Neural cell (in vitro differentiated cells): ENCODE measurements at regions not wholly inside any gene's neighbourhood (a gene's known extent, or its start where the extent isn't known, plus 50 kb on each side); places are given as distances from the start of the nearest gene placed in this dataset.

Experiments
- H2AFZ ChIP-seq: fragments of 200-600, 300-800 bp; sonication (generic), shearing (Covaris generic); 2 replicates; pipeline ENCODE4 v1.6.0; 2014; ENCODE audit warnings: low read depth, mild to moderate bottlenecking, antibody characterized with exemption, low read length, moderate library complexity
- H3F3A ChIP-seq: fragments of 200-600 bp; shearing (Covaris generic); 2 replicates; pipeline ENCODE4 v1.6.1; 2016; ENCODE audit warnings: mild to moderate bottlenecking, moderate library complexity, mixed read lengths, antibody characterized with exemption, low read length; ENCODE audit not compliant: insufficient read depth, poor library complexity, severe bottlenecking
- H3K27ac ChIP-seq: fragments of 200-600, 300-800 bp; sonication (generic), shearing (Covaris generic); 2 replicates; pipeline ENCODE4 v1.5.1; 2014; ENCODE audit warnings: mild to moderate bottlenecking, low read length, moderate library complexity
- H3K27me3 ChIP-seq: fragments of 300-800, 200-600 bp; sonication (generic), shearing (Covaris generic); 2 replicates; pipeline ENCODE4 v1.6.0; 2014; ENCODE audit warnings: mild to moderate bottlenecking, low read depth, low read length, moderate library complexity; ENCODE audit not compliant: insufficient read depth
- H3K36me3 ChIP-seq: fragments of 300-800, 200-600 bp; sonication (generic), shearing (Covaris generic); 2 replicates; pipeline ENCODE4 v1.5.1; 2014; ENCODE audit warnings: mild to moderate bottlenecking, antibody characterized with exemption, low read length, moderate library complexity; ENCODE audit not compliant: insufficient read depth
- H3K4me2 ChIP-seq: fragments of 300-800, 200-600 bp; sonication (generic), shearing (Covaris generic); 2 replicates; pipeline ENCODE4 v1.6.0; 2014; ENCODE audit warnings: mild to moderate bottlenecking, low read length
- H3K4me3 ChIP-seq: fragments of 300-800, 200-600 bp; sonication (generic), shearing (Covaris generic); 2 replicates; pipeline ENCODE4 v1.5.1; 2014; ENCODE audit warnings: mild to moderate bottlenecking, low read length, moderate library complexity
- H3K79me2 ChIP-seq: fragments of 200-600 bp; shearing (Covaris generic); replicated peaks from 2 replicates; pipeline ENCODE4 v1.6.0; 2014; ENCODE audit warnings: mild to moderate bottlenecking, low read length, moderate library complexity; ENCODE audit not compliant: insufficient read depth
- H3K9ac ChIP-seq: fragments of 300-800, 200-600 bp; sonication (generic), shearing (Covaris generic); 2 replicates; pipeline ENCODE4 v1.6.1; 2016; ENCODE audit warnings: mild to moderate bottlenecking, low read length, mixed read lengths
- H3K9me2 ChIP-seq: fragments of 200-600 bp; shearing (Covaris generic); 2 replicates; pipeline ENCODE4 v1.6.1; 2016; ENCODE audit warnings: mild to moderate bottlenecking, low read length, mixed read lengths; ENCODE audit not compliant: insufficient read depth
- H3K9me3 ChIP-seq: fragments of 200-600, 300-800 bp; sonication (generic), shearing (Covaris generic); 2 replicates; pipeline ENCODE4 v1.6.1; 2016; ENCODE audit warnings: mild to moderate bottlenecking, mixed run types, low read length, moderate library complexity, mixed read lengths
- H4K20me1 ChIP-seq: fragments of 200-600 bp; shearing (Covaris generic); 2 replicates; pipeline ENCODE4 v1.6.1; 2016; ENCODE audit warnings: mild to moderate bottlenecking, mixed run types; ENCODE audit not compliant: insufficient read depth
- EP300 ChIP-seq: fragments of 450-650 bp; conservative IDR thresholded peaks from 2 replicates; pipeline ENCODE4 v1.6.1; 2014; ENCODE audit warnings: antibody characterized with exemption, mild to moderate bottlenecking, moderate library complexity; ENCODE audit not compliant: poor library complexity, severe bottlenecking
- EZH2 ChIP-seq: fragments of 200-600, 300-800 bp; shearing (Covaris generic), sonication (generic); IDR thresholded peaks from 2 replicates; pipeline ENCODE4 v1.6.1; 2014; ENCODE audit warnings: antibody characterized with exemption, low read length, borderline replicate concordance, mild to moderate bottlenecking; ENCODE audit not compliant: insufficient read depth, poor library complexity, severe bottlenecking
- MXI1 ChIP-seq: fragments of 450-650 bp; conservative IDR thresholded peaks from 2 replicates; pipeline ENCODE4 v1.6.1; 2014; ENCODE audit warnings: antibody characterized with exemption, mild to moderate bottlenecking; ENCODE audit not compliant: poor library complexity, severe bottlenecking
- POLR2AphosphoS5 ChIP-seq: IDR thresholded peaks from 2 replicates; pipeline ENCODE4 v1.6.1; 2012
- RAD21 ChIP-seq: fragments of 450-650 bp; conservative IDR thresholded peaks from 2 replicates; pipeline ENCODE4 v1.6.1; 2014; ENCODE audit warnings: antibody characterized with exemption, mild to moderate bottlenecking, moderate library complexity
- SMC3 ChIP-seq: fragments of 450-650 bp; conservative IDR thresholded peaks from 2 replicates; pipeline ENCODE4 v1.6.1; 2014; ENCODE audit warnings: antibody characterized with exemption, mild to moderate bottlenecking, moderate library complexity; ENCODE audit not compliant: poor library complexity
- TAF1 ChIP-seq: IDR thresholded peaks from 2 replicates; pipeline ENCODE4 v1.6.1; 2012; ENCODE audit warnings: low read depth
- TF ChIP-seq, protein P1 (sequence below): fragments of 450-650 bp; IDR thresholded peaks from 2 replicates; pipeline ENCODE4 v1.5.1; 2014; ENCODE audit warnings: antibody characterized with exemption, mild to moderate bottlenecking, moderate library complexity; ENCODE audit not compliant: poor library complexity, severe bottlenecking
- TF ChIP-seq, protein P2 (sequence below): IDR thresholded peaks from 2 replicates; pipeline ENCODE4 v1.6.1; 2012; ENCODE audit warnings: borderline replicate concordance

DNA sequence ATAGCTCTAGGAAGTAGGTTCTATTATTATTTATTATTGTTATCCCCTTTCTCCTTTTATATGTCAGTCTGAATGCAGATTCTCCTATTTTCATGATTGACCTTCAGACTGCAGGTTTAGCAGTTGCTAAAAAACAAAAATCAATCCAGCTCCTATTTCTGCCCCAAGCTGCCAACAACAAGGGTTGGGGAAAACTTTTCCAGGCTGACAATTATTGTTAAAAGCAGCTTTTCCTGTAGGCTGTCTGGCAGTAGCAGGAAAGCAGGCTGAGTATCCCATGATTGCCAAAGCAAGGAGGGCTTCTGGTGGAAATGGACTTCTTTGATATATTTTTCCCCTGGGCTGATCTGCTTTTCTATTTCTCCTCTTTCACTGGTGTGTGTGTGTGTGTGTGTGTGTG is 78.0 kb upstream of the CTLA4 start:
- Histone ChIP-seq H3K4me2 (no peak overlapping the region), H3K9me2 (no peaks in the 10 kb centered on the region), H3K9me3 (no peaks in the 10 kb centered on the region), H4K20me1 (no peaks in the 10 kb centered on the region), H3K27me3 (no peaks in the 10 kb centered on the region), H3K9ac (no peak overlapping the region), H3F3A (no peaks in the 10 kb centered on the region), H3K79me2 (no peaks in the 10 kb centered on the region), H3K36me3 (no peaks in the 10 kb centered on the region), H3K4me3 (no peak overlapping the region), H3K27ac (no peak overlapping the region), H2AFZ (no peak overlapping the region)
- no peak for TF ChIP-seq EP300

DNA sequence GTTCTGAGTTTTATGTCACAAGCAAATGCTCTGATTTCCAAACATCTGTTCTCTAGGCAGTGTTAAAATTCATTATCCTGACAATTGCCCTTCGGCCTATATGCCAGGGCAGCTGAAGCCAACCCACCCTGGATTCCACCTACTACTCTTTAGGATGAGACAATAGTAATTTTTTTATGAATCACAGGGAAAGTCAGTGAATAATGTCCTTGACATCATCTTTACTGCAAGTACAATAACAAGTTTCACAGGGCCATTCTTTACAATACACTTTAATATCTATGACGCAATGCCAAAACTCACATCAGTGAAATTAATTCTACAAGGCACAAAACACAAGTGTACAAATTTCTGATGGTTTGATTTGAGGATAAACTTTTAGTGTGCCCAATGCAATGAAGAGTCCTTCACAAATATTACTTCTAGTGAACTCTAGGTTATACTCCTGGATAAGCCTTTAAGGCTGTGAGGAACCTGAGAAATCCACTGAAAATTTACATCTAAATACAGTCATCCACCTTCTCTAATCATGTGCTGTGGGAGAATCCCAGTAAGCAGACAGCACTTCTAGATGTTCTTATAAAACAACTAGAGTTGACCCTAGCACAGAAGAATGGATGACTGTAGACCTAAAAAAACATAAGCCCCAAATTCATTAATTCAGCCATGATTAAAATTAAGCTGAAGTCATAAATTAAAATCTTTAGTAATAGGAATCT is 77.3 kb upstream of the CTLA4 start:
- TF ChIP-seq POLR2AphosphoS5 (no peak), SMC3 (no peak), TAF1 (no peak), EP300 (no peak), MXI1 (no peak), EZH2 (no peak), RAD21 (no peak)
- TF ChIP-seq, protein P1, sequence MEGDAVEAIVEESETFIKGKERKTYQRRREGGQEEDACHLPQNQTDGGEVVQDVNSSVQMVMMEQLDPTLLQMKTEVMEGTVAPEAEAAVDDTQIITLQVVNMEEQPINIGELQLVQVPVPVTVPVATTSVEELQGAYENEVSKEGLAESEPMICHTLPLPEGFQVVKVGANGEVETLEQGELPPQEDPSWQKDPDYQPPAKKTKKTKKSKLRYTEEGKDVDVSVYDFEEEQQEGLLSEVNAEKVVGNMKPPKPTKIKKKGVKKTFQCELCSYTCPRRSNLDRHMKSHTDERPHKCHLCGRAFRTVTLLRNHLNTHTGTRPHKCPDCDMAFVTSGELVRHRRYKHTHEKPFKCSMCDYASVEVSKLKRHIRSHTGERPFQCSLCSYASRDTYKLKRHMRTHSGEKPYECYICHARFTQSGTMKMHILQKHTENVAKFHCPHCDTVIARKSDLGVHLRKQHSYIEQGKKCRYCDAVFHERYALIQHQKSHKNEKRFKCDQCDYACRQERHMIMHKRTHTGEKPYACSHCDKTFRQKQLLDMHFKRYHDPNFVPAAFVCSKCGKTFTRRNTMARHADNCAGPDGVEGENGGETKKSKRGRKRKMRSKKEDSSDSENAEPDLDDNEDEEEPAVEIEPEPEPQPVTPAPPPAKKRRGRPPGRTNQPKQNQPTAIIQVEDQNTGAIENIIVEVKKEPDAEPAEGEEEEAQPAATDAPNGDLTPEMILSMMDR = no peak
- TF ChIP-seq, protein P2, sequence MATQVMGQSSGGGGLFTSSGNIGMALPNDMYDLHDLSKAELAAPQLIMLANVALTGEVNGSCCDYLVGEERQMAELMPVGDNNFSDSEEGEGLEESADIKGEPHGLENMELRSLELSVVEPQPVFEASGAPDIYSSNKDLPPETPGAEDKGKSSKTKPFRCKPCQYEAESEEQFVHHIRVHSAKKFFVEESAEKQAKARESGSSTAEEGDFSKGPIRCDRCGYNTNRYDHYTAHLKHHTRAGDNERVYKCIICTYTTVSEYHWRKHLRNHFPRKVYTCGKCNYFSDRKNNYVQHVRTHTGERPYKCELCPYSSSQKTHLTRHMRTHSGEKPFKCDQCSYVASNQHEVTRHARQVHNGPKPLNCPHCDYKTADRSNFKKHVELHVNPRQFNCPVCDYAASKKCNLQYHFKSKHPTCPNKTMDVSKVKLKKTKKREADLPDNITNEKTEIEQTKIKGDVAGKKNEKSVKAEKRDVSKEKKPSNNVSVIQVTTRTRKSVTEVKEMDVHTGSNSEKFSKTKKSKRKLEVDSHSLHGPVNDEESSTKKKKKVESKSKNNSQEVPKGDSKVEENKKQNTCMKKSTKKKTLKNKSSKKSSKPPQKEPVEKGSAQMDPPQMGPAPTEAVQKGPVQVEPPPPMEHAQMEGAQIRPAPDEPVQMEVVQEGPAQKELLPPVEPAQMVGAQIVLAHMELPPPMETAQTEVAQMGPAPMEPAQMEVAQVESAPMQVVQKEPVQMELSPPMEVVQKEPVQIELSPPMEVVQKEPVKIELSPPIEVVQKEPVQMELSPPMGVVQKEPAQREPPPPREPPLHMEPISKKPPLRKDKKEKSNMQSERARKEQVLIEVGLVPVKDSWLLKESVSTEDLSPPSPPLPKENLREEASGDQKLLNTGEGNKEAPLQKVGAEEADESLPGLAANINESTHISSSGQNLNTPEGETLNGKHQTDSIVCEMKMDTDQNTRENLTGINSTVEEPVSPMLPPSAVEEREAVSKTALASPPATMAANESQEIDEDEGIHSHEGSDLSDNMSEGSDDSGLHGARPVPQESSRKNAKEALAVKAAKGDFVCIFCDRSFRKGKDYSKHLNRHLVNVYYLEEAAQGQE = no peak

More for the DNA sequence above, 77.3 kb upstream of the CTLA4 start:
- H3K4me3 ChIP-seq = no peak overlapping the region
- no peak overlapping the region for H3K4me2 ChIP-seq
- no peaks in the 10 kb centered on the region for H3F3A ChIP-seq
- no peaks in the 10 kb centered on the region for H3K27me3 ChIP-seq
- H3K79me2 ChIP-seq = no peaks in the 10 kb centered on the region
- no peak overlapping the region for H3K9ac ChIP-seq
- no peak overlapping the region for H3K27ac ChIP-seq
- no peaks in the 10 kb centered on the region for H3K36me3 ChIP-seq
- no peak overlapping the region for H2AFZ ChIP-seq
- H4K20me1 ChIP-seq = no peaks in the 10 kb centered on the region
- no peaks in the 10 kb centered on the region for H3K9me3 ChIP-seq
- H3K9me2 ChIP-seq = no peaks in the 10 kb centered on the region
